Hematopoietic multipotent progenitor cell (in vitro differentiated cells): ENCODE measurements at regions not wholly inside any gene's neighbourhood (a gene's known extent, or its start where the extent isn't known, plus 50 kb on each side); places are given as distances from the start of the nearest gene placed in this dataset.
"Not testable (repeated sequence)": the region's sequence is repeated elsewhere in the genome, so short reads cannot be mapped to it uniquely, and the experiment has no call there.

Experiments used
- DNase-seq, 3 donors: peaks; one replicate each; pipeline ENCODE4 v3.0.0-alpha.2; 2011 to 2015; ENCODE audit warnings: low read depth in 2 of 3, low spot score in 2 of 3

- DNase-seq, result no peak
These were observed 138.7 kb downstream of the AKR1D1 start for GRCh38 chr7:138214926-138215325.

GRCh38 chr7:138220321-138220720 is 144.1 kb downstream of the AKR1D1 start:
- not testable (repeated sequence) for DNase-seq

- DNase-seq, result not testable (repeated sequence)
These were observed 145.1 kb downstream of the AKR1D1 start for GRCh38 chr7:138221388-138221787.

GRCh38 chr7:138223402-138223879 is 147.2 kb downstream of the AKR1D1 start:
- DNase-seq, result peak in 1 of 3 donors; percentile 5

- DNase-seq, result peak in 2 of 3 donors; percentile 73 to 85
These were observed 149.8 kb downstream of the AKR1D1 start for GRCh38 chr7:138226001-138226476.

- no peak for DNase-seq
These were observed 150.6 kb downstream of the AKR1D1 start for GRCh38 chr7:138226745-138227279.

GRCh38 chr7:138228119-138228518 is 151.9 kb downstream of the AKR1D1 start:
- DNase-seq, result no peak

GRCh38 chr7:138228769-138229168 is 152.5 kb downstream of the AKR1D1 start:
- no peak for DNase-seq

- DNase-seq, result no peak
These were observed 156.9 kb downstream of the AKR1D1 start for GRCh38 chr7:138233189-138233588.

- DNase-seq, result no peak
These were observed 158.9 kb downstream of the AKR1D1 start for GRCh38 chr7:138235207-138235606.

GRCh38 chr7:138237995-138238394 is 161.7 kb downstream of the AKR1D1 start:
- DNase-seq, result no peak

GRCh38 chr7:138238734-138239659 is 162.7 kb downstream of the AKR1D1 start:
- DNase-seq, result no peak

- no peak for DNase-seq
These were observed 167.2 kb downstream of the AKR1D1 start for GRCh38 chr7:138243430-138243829.

- DNase-seq, result no peak
These were observed 167.6 kb downstream of the AKR1D1 start for GRCh38 chr7:138243836-138244235.

GRCh38 chr7:138244606-138245005 is 168.3 kb downstream of the AKR1D1 start:
- DNase-seq, result no peak

- DNase-seq, result no peak
These were observed 169.0 kb downstream of the AKR1D1 start for GRCh38 chr7:138245216-138245615.

GRCh38 chr7:138245682-138246081 is 169.4 kb downstream of the AKR1D1 start:
- no peak for DNase-seq

GRCh38 chr7:138246428-138246827 is 170.2 kb downstream of the AKR1D1 start:
- no peak for DNase-seq

- DNase-seq, result no peak
These were observed 170.8 kb downstream of the AKR1D1 start for GRCh38 chr7:138247081-138247480.

GRCh38 chr7:138247568-138248333 is 171.5 kb downstream of the AKR1D1 start:
- DNase-seq, result no peak

- no peak for DNase-seq
These were observed 172.3 kb downstream of the AKR1D1 start for GRCh38 chr7:138248609-138249008.
